ENCODE measurements at regions not wholly inside any gene's neighbourhood (a gene's known extent, or its start where the extent isn't known, plus 50 kb on each side); places are given as distances from the start of the nearest gene placed in this dataset.

DNA sequence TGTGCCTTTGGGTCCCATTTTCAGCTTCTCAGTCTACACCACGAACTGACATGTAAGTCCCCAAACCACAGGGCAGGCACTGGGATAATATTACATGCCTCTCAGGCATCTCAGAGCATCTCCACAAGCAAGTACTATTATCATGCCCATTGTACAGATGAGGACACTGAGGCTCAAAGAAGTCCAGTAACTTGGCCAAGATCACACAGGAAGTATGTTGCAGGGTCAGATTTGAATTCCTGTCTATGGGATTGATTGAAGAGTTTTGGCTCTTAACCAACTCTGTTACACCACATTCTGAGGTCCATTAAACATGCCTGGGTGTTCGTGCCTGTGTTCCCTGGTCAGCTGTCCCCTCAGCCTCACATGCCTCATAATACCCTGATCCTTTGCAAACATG lies 319.8 kb downstream of the FOXO1 start:
- TF ChIP-seq POLR2A (IDR thresholded peaks at IDR 0.05) (no peak), EP300 (IDR thresholded peaks at IDR 0.05) (no peak)
- TF ChIP-seq, protein P1, sequence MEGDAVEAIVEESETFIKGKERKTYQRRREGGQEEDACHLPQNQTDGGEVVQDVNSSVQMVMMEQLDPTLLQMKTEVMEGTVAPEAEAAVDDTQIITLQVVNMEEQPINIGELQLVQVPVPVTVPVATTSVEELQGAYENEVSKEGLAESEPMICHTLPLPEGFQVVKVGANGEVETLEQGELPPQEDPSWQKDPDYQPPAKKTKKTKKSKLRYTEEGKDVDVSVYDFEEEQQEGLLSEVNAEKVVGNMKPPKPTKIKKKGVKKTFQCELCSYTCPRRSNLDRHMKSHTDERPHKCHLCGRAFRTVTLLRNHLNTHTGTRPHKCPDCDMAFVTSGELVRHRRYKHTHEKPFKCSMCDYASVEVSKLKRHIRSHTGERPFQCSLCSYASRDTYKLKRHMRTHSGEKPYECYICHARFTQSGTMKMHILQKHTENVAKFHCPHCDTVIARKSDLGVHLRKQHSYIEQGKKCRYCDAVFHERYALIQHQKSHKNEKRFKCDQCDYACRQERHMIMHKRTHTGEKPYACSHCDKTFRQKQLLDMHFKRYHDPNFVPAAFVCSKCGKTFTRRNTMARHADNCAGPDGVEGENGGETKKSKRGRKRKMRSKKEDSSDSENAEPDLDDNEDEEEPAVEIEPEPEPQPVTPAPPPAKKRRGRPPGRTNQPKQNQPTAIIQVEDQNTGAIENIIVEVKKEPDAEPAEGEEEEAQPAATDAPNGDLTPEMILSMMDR (IDR thresholded peaks at IDR 0.05): no peak
